ENCODE measurements at regions not wholly inside any gene's neighbourhood (a gene's known extent, or its start where the extent isn't known, plus 50 kb on each side); places are given as distances from the start of the nearest gene placed in this dataset.

- Histone ChIP-seq H3K27ac (ENCODE audit: low read length) (no peak overlapping the region), H3K4me3 (ENCODE audit: low read length) (no peak overlapping the region), H3K79me2 (replicated peaks; ENCODE audit: insufficient read depth, low read length) (no peaks in the 10 kb centered on the region), H3K36me3 (ENCODE audit: insufficient read depth, low read length) (no peaks in the 10 kb centered on the region), H4K20me1 (ENCODE audit: insufficient read depth) (no peaks in the 10 kb centered on the region), H3F3A (ENCODE audit: insufficient read depth, low read length, poor library complexity, severe bottlenecking) (no peaks in the 10 kb centered on the region), H3K9me2 (ENCODE audit: insufficient read depth, low read length) (no peaks in the 10 kb centered on the region), H3K9me3 (ENCODE audit: low read length) (no peaks in the 10 kb centered on the region), H3K4me2 (ENCODE audit: low read length) (no peak overlapping the region), H3K9ac (ENCODE audit: low read length) (no peak overlapping the region), H3K27me3 (ENCODE audit: insufficient read depth, low read depth, low read length) (no peaks in the 10 kb centered on the region), H2AFZ (ENCODE audit: low read depth, low read length) (no peak overlapping the region)
- TF ChIP-seq EZH2 (IDR thresholded peaks at IDR 0.05; ENCODE audit: borderline replicate concordance, insufficient read depth, low read length, poor library complexity, severe bottlenecking) (no peak), EP300 (conservative IDR thresholded peaks at IDR 0.05; ENCODE audit: poor library complexity, severe bottlenecking) (no peak), RAD21 (conservative IDR thresholded peaks at IDR 0.05) (peak; percentile 30), MXI1 (conservative IDR thresholded peaks at IDR 0.05; ENCODE audit: poor library complexity, severe bottlenecking) (no peak), POLR2AphosphoS5 (IDR thresholded peaks at IDR 0.05) (no peak)
- TF ChIP-seq, protein P1, sequence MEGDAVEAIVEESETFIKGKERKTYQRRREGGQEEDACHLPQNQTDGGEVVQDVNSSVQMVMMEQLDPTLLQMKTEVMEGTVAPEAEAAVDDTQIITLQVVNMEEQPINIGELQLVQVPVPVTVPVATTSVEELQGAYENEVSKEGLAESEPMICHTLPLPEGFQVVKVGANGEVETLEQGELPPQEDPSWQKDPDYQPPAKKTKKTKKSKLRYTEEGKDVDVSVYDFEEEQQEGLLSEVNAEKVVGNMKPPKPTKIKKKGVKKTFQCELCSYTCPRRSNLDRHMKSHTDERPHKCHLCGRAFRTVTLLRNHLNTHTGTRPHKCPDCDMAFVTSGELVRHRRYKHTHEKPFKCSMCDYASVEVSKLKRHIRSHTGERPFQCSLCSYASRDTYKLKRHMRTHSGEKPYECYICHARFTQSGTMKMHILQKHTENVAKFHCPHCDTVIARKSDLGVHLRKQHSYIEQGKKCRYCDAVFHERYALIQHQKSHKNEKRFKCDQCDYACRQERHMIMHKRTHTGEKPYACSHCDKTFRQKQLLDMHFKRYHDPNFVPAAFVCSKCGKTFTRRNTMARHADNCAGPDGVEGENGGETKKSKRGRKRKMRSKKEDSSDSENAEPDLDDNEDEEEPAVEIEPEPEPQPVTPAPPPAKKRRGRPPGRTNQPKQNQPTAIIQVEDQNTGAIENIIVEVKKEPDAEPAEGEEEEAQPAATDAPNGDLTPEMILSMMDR (IDR thresholded peaks at IDR 0.05; ENCODE audit: poor library complexity, severe bottlenecking), result peak; percentile 45
- TF ChIP-seq, protein P2, sequence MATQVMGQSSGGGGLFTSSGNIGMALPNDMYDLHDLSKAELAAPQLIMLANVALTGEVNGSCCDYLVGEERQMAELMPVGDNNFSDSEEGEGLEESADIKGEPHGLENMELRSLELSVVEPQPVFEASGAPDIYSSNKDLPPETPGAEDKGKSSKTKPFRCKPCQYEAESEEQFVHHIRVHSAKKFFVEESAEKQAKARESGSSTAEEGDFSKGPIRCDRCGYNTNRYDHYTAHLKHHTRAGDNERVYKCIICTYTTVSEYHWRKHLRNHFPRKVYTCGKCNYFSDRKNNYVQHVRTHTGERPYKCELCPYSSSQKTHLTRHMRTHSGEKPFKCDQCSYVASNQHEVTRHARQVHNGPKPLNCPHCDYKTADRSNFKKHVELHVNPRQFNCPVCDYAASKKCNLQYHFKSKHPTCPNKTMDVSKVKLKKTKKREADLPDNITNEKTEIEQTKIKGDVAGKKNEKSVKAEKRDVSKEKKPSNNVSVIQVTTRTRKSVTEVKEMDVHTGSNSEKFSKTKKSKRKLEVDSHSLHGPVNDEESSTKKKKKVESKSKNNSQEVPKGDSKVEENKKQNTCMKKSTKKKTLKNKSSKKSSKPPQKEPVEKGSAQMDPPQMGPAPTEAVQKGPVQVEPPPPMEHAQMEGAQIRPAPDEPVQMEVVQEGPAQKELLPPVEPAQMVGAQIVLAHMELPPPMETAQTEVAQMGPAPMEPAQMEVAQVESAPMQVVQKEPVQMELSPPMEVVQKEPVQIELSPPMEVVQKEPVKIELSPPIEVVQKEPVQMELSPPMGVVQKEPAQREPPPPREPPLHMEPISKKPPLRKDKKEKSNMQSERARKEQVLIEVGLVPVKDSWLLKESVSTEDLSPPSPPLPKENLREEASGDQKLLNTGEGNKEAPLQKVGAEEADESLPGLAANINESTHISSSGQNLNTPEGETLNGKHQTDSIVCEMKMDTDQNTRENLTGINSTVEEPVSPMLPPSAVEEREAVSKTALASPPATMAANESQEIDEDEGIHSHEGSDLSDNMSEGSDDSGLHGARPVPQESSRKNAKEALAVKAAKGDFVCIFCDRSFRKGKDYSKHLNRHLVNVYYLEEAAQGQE (IDR thresholded peaks at IDR 0.05; ENCODE audit: borderline replicate concordance), result no peak
Measured at GRCh38 chr4:77418333-77418732, 187.3 kb upstream of the CXCL13 start.

- H3K4me2 ChIP-seq (ENCODE audit: low read length), result no peak overlapping the region
- H3K9me3 ChIP-seq (ENCODE audit: low read length), result no peaks in the 10 kb centered on the region
- TF ChIP-seq POLR2AphosphoS5 (IDR thresholded peaks at IDR 0.05), result no peak
- TF ChIP-seq EZH2 (IDR thresholded peaks at IDR 0.05; ENCODE audit: borderline replicate concordance, insufficient read depth, low read length, poor library complexity, severe bottlenecking), result no peak
- no peak for TF ChIP-seq RAD21 (conservative IDR thresholded peaks at IDR 0.05)
- TF ChIP-seq EP300 (conservative IDR thresholded peaks at IDR 0.05; ENCODE audit: poor library complexity, severe bottlenecking), result no peak
- TF ChIP-seq, protein P1 (IDR thresholded peaks at IDR 0.05; ENCODE audit: poor library complexity, severe bottlenecking), result no peak
- TF ChIP-seq, protein P2 (IDR thresholded peaks at IDR 0.05; ENCODE audit: borderline replicate concordance), result no peak
- no peak for TF ChIP-seq MXI1 (conservative IDR thresholded peaks at IDR 0.05; ENCODE audit: poor library complexity, severe bottlenecking)
- no peak for TF ChIP-seq SMC3 (conservative IDR thresholded peaks at IDR 0.05; ENCODE audit: poor library complexity)
- TF ChIP-seq TAF1 (IDR thresholded peaks at IDR 0.05; ENCODE audit: low read depth), result no peak
- no peak overlapping the region for H3K4me3 ChIP-seq (ENCODE audit: low read length)
- no peak overlapping the region for H3K27ac ChIP-seq (ENCODE audit: low read length)
- H3K9ac ChIP-seq (ENCODE audit: low read length), result no peak overlapping the region
- no peaks in the 10 kb centered on the region for H4K20me1 ChIP-seq (ENCODE audit: insufficient read depth)
- H3K27me3 ChIP-seq (ENCODE audit: insufficient read depth, low read depth, low read length), result no peaks in the 10 kb centered on the region
- no peaks in the 10 kb centered on the region for H3K9me2 ChIP-seq (ENCODE audit: insufficient read depth, low read length)
- H3K36me3 ChIP-seq (ENCODE audit: insufficient read depth, low read length), result no peaks in the 10 kb centered on the region
- H2AFZ ChIP-seq (ENCODE audit: low read depth, low read length), result no peak overlapping the region
- H3K79me2 ChIP-seq (replicated peaks; ENCODE audit: insufficient read depth, low read length), result no peaks in the 10 kb centered on the region
- no peaks in the 10 kb centered on the region for H3F3A ChIP-seq (ENCODE audit: insufficient read depth, low read length, poor library complexity, severe bottlenecking)
Measured at GRCh38 chr4:77430847-77431246, 174.8 kb upstream of the CXCL13 start.

Data from neural cell (in vitro differentiated cells).